ENCODE measurements at regions not wholly inside any gene's neighbourhood (a gene's known extent, or its start where the extent isn't known, plus 50 kb on each side); places are given as distances from the start of the nearest gene placed in this dataset.

DNA sequence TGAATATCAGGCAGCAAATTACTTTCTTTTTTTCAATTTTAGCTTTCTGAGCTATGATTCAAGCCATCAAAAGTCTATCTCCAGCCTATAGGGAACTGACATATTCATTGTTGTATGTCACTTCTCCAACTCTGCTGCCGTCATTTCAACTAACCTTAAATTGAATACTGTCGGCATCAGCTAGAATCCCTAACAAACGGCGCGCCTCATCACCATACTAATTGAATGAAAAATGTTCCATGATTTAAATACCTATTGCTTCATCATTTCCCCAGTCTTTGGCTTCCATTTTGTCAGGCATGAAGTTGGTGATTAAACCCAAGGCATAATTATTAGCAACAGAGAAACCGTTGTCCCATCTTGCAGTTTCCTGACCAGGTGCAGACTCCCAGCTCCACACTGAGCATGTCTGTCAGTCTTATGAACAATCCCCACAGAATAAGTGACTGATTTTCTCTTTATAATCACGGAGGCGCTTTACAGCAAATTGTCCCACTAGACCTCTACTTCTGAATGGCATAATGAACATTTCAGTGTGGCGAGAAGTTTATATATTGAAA, 83.5 kb upstream of the NPY start:
- no peak for DNase-seq (ENCODE audit: low spot score)

DNA sequence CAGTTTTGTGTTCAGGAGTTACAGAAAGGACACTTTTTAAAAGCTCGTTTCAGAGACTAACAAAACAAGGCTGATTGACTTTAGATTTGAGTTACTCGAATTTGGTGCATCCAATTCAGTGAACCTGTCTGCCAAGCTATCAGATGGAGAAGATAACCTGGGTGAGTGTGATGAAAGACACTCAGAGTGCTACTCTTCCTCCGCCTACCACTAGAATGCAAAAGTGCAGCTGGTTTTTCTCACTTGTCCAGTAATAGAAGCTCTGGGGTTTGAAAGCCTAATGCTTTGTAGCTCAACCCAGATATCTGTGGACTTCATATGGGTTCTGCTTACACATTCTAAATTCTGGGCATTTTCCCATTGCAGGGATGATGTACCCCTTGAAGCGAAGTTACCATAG, 82.8 kb upstream of the NPY start:
- DNase-seq (ENCODE audit: low spot score): no peak

DNA sequence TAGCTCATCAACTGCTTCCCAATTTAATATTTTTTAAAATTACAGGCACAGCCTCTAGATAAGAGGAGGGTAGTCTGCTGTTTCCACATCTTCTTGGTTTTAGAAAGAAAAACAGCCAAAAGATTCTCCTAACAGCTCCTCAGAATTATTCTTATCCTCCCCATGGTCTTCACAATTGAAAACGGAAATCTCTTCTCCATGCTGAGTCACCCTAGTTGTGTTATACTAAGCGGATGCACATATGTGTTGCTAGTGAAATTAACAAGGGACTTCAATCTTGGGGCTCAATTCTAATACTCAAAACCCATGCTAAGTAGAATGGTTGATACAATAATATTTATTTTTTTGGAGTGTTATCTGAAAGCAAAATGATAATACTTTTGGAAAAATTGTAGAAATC, 71.9 kb upstream of the NPY start:
- no peak for DNase-seq (ENCODE audit: low spot score)

DNA sequence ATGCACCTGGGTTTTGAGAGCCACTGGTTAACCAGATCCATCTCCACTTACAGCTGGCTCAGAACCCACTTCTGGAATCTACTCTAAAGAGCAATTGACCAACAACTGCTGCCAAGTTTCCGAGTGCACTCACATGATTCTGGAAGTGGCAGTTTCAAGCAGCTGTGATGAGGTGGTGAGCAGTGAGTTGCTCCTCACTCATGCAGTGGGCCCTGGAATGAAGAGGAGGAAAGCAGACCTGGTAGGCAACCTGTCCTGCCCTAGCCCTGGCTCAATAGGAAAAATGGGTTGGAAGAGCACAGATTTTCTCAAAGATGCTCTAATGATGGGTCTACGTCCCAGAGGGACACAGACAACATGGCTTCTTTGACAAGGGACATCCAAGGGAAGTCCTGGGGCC, 70.7 kb upstream of the NPY start:
- no peak for DNase-seq (ENCODE audit: low spot score)

DNA sequence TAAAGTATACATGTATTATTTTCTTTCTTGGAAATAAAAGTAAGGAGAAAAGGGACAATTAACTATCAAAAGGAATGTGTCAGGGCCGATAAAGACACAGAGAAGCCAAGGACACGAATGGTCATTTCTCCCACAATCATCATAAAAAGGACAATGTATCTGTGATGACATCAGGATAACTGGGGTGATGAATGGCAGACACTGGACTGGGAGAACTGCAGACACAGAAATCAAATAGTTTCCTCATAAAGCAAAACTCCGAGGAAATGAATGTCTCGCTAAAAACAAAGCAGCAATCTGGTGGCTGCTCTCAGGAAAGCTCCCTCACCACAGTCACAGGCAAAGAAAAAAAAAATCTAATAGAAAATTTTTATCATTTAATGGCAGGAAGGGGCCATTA, 69.3 kb upstream of the NPY start:
- DNase-seq (ENCODE audit: low spot score): no peak

DNA sequence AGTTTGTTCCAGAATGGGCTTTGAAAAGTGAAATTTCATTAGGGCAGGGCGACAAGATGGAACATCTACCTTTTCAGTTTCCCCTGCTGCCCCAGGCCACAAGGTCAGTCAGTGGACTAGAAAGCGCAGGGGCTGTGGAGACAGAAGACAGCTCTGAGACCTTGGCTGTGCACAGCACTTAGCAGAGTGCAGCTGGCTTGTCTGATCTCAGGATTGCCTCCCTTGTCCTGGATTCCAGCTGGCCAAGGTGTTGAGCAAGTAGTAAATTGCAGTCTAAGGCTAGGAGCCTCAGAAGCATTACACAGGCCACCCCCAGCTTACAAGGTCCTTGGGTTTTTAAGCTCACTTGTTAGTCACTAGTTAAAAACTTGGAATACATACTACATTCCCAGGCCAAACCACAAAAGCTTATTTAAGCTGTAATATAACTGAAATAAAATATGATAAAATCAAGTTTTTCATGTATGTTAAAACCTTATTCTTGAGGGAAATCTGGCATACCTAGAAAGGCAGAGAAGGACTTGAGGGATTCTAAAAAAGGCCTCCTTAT, 67.3 kb upstream of the NPY start:
- no peak for DNase-seq (ENCODE audit: low spot score)

DNA sequence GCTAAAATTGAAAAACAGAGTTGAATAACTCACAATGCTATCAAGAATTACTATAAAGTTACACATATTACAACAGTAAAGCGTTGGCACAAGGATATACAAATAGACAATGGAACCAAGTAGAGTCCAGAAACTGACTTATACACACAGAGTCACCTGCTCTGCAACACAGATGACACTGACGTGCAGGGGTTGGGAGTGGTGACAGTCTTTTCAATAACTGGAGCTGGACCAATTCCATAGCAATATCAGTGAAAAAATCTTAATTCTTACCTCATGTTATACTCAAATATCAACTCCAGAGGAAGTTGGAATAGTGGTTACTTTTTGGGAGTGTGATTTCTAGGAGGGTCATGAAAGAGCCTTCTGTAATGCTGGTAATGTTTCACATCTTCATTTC, 62.5 kb upstream of the NPY start:
- DNase-seq (ENCODE audit: low spot score): no peak

DNA sequence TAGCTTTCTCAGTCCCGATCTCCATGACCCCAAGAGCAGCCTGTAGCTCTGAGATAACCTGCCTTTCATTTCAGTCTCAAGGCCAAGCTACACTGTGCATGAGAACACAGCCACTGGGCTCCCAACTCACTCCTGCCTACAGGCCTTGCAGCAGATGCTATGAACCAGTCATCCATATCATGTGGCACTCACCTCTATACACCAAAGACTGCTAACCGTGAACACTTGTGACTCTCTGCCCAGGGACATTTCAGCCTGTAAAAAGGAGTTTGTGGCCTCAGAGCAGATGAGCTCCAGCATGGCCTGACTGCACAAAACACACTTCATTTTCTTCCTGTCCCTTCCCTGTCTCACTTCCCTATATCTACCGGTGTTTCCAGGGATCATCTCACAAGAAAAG, 56.9 kb upstream of the NPY start:
- DNase-seq (ENCODE audit: low spot score): no peak

DNA sequence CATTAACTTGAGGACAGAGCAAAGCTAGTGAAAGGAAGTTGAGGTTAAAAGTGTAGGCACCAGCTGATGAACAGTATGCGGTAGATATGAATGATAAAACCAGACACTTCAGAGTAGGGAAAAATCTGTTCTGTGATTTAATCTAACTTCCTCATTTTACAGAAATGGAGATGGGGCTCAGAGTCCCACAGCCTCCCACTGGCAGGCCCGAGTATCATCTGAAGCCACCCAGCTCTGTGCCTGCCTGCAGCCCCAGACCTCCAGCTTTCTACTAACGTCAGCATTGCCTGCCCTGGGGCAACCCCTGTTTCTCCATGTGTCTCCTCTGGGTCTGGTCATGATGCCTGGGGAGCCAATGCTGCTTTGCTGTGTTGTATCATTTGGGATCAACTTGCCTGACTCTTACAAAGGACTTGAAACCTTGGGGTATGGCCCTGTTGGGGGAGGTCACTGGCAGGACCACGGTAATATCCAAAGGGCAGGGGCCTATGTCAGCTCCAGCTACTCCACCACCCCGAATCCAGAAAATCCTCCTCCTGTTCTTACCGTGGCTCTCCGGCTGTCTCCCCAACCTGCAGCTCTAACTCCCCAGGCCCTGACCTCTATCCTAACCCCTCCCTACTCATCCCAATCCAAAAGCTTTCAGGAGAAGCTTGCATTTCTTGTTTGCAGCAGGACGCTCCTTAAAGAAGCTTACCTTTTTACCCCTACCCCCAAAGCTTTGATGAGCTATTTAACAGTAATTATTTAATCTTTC, 56.2 kb upstream of the NPY start:
- no peak for DNase-seq (ENCODE audit: low spot score)

DNA sequence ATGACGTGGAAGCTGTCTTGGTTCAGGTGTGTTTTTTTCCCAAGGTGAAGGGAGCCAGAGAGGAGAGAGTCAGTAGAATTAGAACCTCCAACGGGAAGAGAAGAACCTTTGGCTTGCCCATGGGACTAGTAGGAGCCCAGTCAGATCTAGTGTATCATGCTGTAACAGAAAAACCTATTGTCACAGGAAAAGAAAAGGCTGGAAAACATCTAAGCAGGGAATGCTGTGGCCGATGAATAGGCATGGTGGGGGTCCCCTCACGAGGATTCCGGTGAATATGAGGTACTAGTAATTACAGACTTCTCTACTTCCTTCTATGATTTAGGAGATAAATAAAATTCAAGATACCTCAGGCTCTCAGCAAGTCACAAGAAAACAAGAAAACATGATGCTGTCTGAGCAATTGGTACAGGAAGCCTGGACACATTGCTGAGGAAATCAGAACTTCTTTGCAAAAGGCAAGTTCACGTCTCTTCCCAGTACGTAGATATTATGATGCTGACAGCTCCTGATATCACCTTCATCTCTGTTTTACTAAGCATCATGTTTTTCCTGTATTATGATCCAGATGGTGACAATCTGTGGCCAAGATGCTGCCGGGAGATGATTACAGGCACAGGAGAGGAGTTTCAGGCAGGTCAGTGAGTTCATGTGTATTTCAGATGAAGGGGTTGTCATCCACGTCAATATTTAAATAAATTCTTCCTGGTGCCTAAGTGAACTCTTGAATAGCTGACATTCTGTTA, 54.3 kb upstream of the NPY start:
- DNase-seq (ENCODE audit: low spot score): no peak

DNA sequence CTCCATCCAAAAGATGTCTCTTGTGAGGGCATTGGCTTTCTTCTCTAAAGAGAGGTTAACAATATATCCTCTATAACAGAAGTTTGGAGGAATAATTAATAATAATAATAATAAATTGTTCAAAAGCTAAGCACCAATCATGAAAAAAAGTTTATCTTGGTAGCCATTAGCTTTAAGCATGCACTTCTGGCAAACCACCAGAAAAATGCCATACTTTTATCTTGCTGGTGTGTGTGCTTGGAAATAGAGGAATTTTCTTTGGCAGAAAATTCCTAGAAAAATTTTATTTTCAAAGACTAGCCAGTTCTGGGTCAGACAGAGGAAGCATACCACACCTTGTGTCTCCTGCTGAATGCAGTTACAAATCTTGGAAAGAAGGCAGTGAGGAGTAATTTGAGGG, 52.5 kb upstream of the NPY start:
- no peak for DNase-seq (ENCODE audit: low spot score)

DNA sequence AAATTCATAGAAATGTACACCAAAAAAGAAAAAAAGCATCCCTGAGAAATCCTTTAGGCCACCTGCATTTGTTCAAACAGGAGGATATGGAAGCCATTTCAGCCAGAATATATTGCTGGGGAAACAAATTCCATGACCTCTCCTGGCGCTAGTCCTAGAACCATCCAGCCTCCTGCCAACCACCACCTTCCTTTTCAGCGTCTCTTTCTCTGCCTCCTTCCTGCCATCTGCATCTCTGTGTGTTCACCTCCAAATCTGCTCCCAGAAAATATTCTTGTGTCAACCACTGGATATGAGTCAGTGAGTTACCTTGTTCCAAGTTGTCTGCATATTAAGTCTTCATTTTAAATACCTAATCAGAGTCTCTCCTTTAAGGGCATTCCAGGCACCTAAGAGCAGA, 50.6 kb upstream of the NPY start:
- no peak for DNase-seq (ENCODE audit: low spot score)

Data from SW480 (cell line).